Activated CD8-positive, alpha-beta T cell treated with anti-CD3 and anti-CD28 coated beads for 36 hours (primary cell): ENCODE measurements at regions not wholly inside any gene's neighbourhood (a gene's known extent, or its start where the extent isn't known, plus 50 kb on each side); places are given as distances from the start of the nearest gene placed in this dataset.

Experiments
- ATAC-seq: fragments of 200-7000 bp; cut with Tn5 transposase; one replicate; pipeline ENCODE4 v1.10.0; 2021; ENCODE audit warnings: mild to moderate bottlenecking, moderate library complexity
- CTCF ChIA-PET: fragments of 350-600 bp; sonication (Branson Sonifier 250); formaldehyde crosslinking; loops from one replicate; lab custom pipeline; 2021; ENCODE audit warnings: antibody characterized with exemption; lab: Charles Lee
- POLR2A ChIA-PET: fragments of 350-600 bp; sonication (Branson Sonifier 250); formaldehyde crosslinking; loops from one replicate; lab custom pipeline; 2021; ENCODE audit warnings: antibody characterized with exemption; lab: Charles Lee
- DNase-seq: peaks from one replicate; pipeline ENCODE4 v3.0.0-alpha.2; 2020
- H3K27ac Mint-ChIP-seq: one replicate; pipeline ENCODE4 v1.8.0; 2021; ENCODE audit warnings: mild to moderate bottlenecking, mixed read lengths
- H3K27me3 Mint-ChIP-seq: one replicate; pipeline ENCODE4 v1.8.0; 2021; ENCODE audit warnings: mixed read lengths
- H3K36me3 Mint-ChIP-seq: one replicate; pipeline ENCODE4 v1.8.0; 2021; ENCODE audit warnings: low read depth, mixed read lengths
- H3K4me1 Mint-ChIP-seq: one replicate; pipeline ENCODE4 v1.8.0; 2021; ENCODE audit warnings: low read depth, mixed read lengths
- H3K4me3 Mint-ChIP-seq: one replicate; pipeline ENCODE4 v1.8.0; 2021; ENCODE audit warnings: mild to moderate bottlenecking, moderate library complexity, mixed read lengths
- H3K9me3 Mint-ChIP-seq: one replicate; pipeline ENCODE4 v1.8.0; 2021; ENCODE audit warnings: mixed read lengths
- CTCF ChIP-seq: fragments of 200-600 bp; IDR thresholded peaks from one replicate; pipeline ENCODE4 v1.8.0; 2022; ENCODE audit warnings: antibody characterized with exemption, mild to moderate bottlenecking
- intact Hi-C: fragments of 100-400 bp; cut with micrococcal nuclease; formaldehyde crosslinking; loops from one replicate; pipeline ENCODE4 v1.10.0; 2022

GRCh38 chr4:26058537-26058936, 144.5 kb downstream of the SMIM20 start:
- POLR2A ChIA-PET = interaction anchor here (0.6 to 0.8 kb wide), 2 partner anchors 113 to 380 kb away, joined by 3 read pairs; no protein-coding TSS in a partner anchor
- peaks cover 8% of the 10 kb centered on the region for H3K9me3 Mint-ChIP-seq
- peak; percentile 93 for ATAC-seq
- CTCF ChIA-PET = interaction anchor here (1.0 to 2.7 kb wide), 10 partner anchors 10 to 352 kb away, joined by 3 to 12 read pairs (median 5); no protein-coding TSS in a partner anchor
- H3K36me3 Mint-ChIP-seq = no peaks in the 10 kb centered on the region
- intact Hi-C loops = no loop called here
- TF ChIP-seq CTCF = no peak
- H3K4me3 Mint-ChIP-seq = no peak overlapping the region
- peak overlapping the region; percentile 53 for H3K27ac Mint-ChIP-seq
- peaks cover 14% of the 10 kb centered on the region for H3K4me1 Mint-ChIP-seq
- H3K27me3 Mint-ChIP-seq = peaks cover 9% of the 10 kb centered on the region
- peak; percentile 70 for DNase-seq

DNA sequence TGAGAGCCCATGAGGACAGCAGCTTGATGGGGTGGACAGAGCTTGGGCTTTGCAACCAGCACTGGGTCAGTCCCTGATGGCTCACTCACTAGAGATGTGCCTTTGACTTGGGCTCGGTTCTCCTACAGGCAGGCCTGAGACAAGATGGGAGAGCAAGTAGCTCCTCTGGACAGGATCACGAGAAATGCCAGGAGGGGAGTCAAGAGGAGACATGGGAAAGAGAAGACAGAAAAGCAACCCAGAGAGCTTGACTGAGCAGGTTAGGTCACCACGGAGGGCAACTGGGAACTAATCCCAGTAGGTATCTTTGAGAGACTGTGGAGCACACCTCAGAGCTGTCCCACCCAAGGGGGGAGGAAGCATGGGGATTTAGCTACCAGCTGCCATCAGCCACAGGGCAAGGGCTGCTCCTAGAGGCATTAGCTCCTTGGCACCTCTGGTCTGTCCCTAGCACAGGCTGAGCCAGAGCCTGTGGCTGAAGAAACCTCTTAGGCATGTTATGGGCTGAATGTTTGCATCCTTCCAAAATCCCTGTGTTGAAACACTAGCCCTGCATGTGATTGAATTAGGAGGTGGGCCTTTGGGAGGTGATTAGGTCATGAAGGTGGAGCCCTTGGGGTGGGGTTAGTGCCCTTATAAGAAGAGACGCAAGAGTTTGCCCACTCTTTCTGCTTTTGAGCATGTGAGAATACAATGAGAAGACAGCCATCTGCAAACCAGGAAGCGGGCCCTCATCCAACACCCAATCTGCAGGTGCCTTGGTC, 145.6 kb downstream of the SMIM20 start:
- peaks cover 9% of the 10 kb centered on the region for H3K27me3 Mint-ChIP-seq
- H3K36me3 Mint-ChIP-seq = no peaks in the 10 kb centered on the region
- intact Hi-C loops = no loop called here
- TF ChIP-seq CTCF = no peak
- DNase-seq (no peak), ATAC-seq (no peak)
- peak overlapping the region; percentile 14 for H3K27ac Mint-ChIP-seq
- H3K4me3 Mint-ChIP-seq = no peak overlapping the region
- peaks cover 14% of the 10 kb centered on the region for H3K4me1 Mint-ChIP-seq
- ChIA-PET POLR2A (interaction anchor here (0.6 to 1.2 kb wide), 3 partner anchors 112 to 138 kb away, joined by 3 read pairs; no protein-coding TSS in a partner anchor), CTCF (interaction anchor here (1.1 to 2.7 kb wide), 6 partner anchors 9 to 351 kb away, joined by 3 to 12 read pairs (median 7); no protein-coding TSS in a partner anchor)
- H3K9me3 Mint-ChIP-seq = peaks cover 8% of the 10 kb centered on the region

DNA sequence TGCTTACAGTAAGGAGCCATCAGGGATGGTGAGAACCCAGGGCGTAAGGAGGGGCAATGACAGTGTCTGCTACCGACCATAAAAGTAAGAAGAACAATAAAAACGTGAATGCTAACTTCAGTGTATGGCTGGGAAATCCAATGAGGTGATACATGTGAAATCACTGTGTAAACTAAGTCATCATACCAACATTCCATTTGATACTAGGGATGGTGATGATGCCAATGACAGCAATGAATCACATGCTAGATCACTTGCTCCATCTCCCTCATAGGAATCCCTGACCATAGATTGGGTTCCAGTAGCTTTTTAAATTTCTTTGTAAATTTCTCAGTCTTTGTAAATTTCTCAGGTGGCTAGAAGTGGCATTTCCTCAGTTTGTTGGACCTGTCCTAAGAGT, 146.3 kb downstream of the SMIM20 start:
- ChIA-PET POLR2A (no interaction called here), CTCF (interaction anchor here (2.7 kb wide), 2 partner anchors 15 to 31 kb away, joined by 8 to 12 read pairs; no protein-coding TSS in a partner anchor)
- Mint-ChIP-seq H3K9me3 (peaks cover 6% of the 10 kb centered on the region), H3K27me3 (peaks cover 9% of the 10 kb centered on the region), H3K36me3 (no peaks in the 10 kb centered on the region), H3K27ac (no peak overlapping the region), H3K4me3 (no peak overlapping the region), H3K4me1 (peaks cover 14% of the 10 kb centered on the region)
- intact Hi-C loops = no loop called here
- no peak for TF ChIP-seq CTCF
- no peak for DNase-seq
- ATAC-seq = no peak

- intact Hi-C loops = no loop called here
- ATAC-seq = peak; percentile 71
- DNase-seq = peak; percentile 44
- peak; percentile 50 for TF ChIP-seq CTCF
- CTCF ChIA-PET = interaction anchor here (0.7 to 2.7 kb wide), 12 partner anchors 9 to 350 kb away, joined by 3 to 12 read pairs (median 4); no protein-coding TSS in a partner anchor
- POLR2A ChIA-PET = interaction anchor here (0.9 kb wide), 1 partner anchor 113 kb away, joined by 3 read pairs; no protein-coding TSS in a partner anchor
- no peak overlapping the region for H3K27ac Mint-ChIP-seq
- H3K27me3 Mint-ChIP-seq = peaks cover 9% of the 10 kb centered on the region
- H3K36me3 Mint-ChIP-seq = no peaks in the 10 kb centered on the region
- H3K4me1 Mint-ChIP-seq = peaks cover 14% of the 10 kb centered on the region
- no peak overlapping the region for H3K4me3 Mint-ChIP-seq
- H3K9me3 Mint-ChIP-seq = peaks cover 6% of the 10 kb centered on the region
Observed at GRCh38 chr4:26061248-26061986, 147.4 kb downstream of the SMIM20 start.
